Peyer's patch (tissue), 4 donors: ENCODE measurements at regions not wholly inside any gene's neighbourhood (a gene's known extent, or its start where the extent isn't known, plus 50 kb on each side); places are given as distances from the start of the nearest gene placed in this dataset.

Source experiments
- DNase-seq, 3 donors: peaks; one replicate each; pipeline ENCODE4 v3.0.0-alpha.2; 2017 to 2019
- H3K27ac ChIP-seq, 4 donors: fragments of 200-600 bp; sonication (generic); one replicate each; pipeline ENCODE4 v1.5.1; 2016 to 2019
- H3K27me3 ChIP-seq, 2 donors: fragments of 200-600 bp; sonication (generic); one replicate each; pipeline ENCODE4 v1.5.1; 2019
- H3K36me3 ChIP-seq, 3 donors: fragments of 200-600 bp; sonication (generic); one replicate each; pipeline ENCODE4 v1.5.1; 2016 to 2019
- H3K4me1 ChIP-seq, 4 donors: fragments of 200-600 bp; sonication (generic); one replicate each; pipeline ENCODE4 v1.5.1; 2016 to 2019
- H3K4me3 ChIP-seq, 4 donors: fragments of 200-600 bp; sonication (generic); 1 replicate in 3 of 4; 2 replicates in 1 of 4; pipeline ENCODE4 v1.5.1; 2016 to 2019; ENCODE audit warnings: mild to moderate bottlenecking in 1 of 4
- H3K9me3 ChIP-seq, 4 donors: fragments of 200-600 bp; sonication (generic); one replicate each; pipeline ENCODE4 v1.5.1; 2016 to 2019; ENCODE audit warnings: mild to moderate bottlenecking in 1 of 4
- CTCF ChIP-seq, 6 experiments: fragments of 450-650 bp in 4 of 6; fragments of 200-600 bp in 2 of 6; sonication (generic) in 1 of 6; IDR thresholded peaks; one replicate each; pipeline ENCODE4 v1.5.1; 2017 to 2019; ENCODE audit warnings: antibody characterized with exemption in 6 of 6, mild to moderate bottlenecking in 3 of 6, moderate library complexity in 1 of 6
- POLR2A ChIP-seq, 2 donors: fragments of 450-650 bp; IDR thresholded peaks; one replicate each; pipeline ENCODE4 v1.5.1; 2017; ENCODE audit warnings: antibody characterized with exemption in 2 of 2, mild to moderate bottlenecking in 2 of 2, moderate library complexity in 2 of 2

GRCh38 chr15:29624271-29624670, 198.0 kb downstream of the TJP1 start:
- no peak for TF ChIP-seq POLR2A (IDR thresholded peaks at IDR 0.05)
- no peak for TF ChIP-seq CTCF (IDR thresholded peaks at IDR 0.05)
- no peaks in the 10 kb centered on the region for H3K4me1 ChIP-seq

GRCh38 chr15:29623116-29623639, 199.1 kb downstream of the TJP1 start:
- Histone ChIP-seq H3K4me3 (no peak overlapping the region), H3K9me3 (no peaks in the 10 kb centered on the region), H3K27me3 (no peaks in the 10 kb centered on the region), H3K4me1 (no peaks in the 10 kb centered on the region), H3K36me3 (no peaks in the 10 kb centered on the region), H3K27ac (no peak overlapping the region)
- no peak for DNase-seq
- no peak for TF ChIP-seq POLR2A (IDR thresholded peaks at IDR 0.05)
- TF ChIP-seq CTCF (IDR thresholded peaks at IDR 0.05): no peak

More at GRCh38 chr15:29624271-29624670, 198.0 kb downstream of the TJP1 start:
- no peak for DNase-seq
- no peak overlapping the region for H3K4me3 ChIP-seq
- no peaks in the 10 kb centered on the region for H3K9me3 ChIP-seq
- H3K27ac ChIP-seq: no peak overlapping the region
- no peaks in the 10 kb centered on the region for H3K36me3 ChIP-seq
- H3K27me3 ChIP-seq: no peaks in the 10 kb centered on the region

- no peak for DNase-seq
- Histone ChIP-seq H3K9me3 (no peaks in the 10 kb centered on the region), H3K27ac (no peak overlapping the region), H3K4me3 (no peak overlapping the region), H3K27me3 (no peaks in the 10 kb centered on the region), H3K36me3 (no peaks in the 10 kb centered on the region), H3K4me1 (no peaks in the 10 kb centered on the region)
- TF ChIP-seq POLR2A (IDR thresholded peaks at IDR 0.05) (no peak), CTCF (IDR thresholded peaks at IDR 0.05) (no peak)
Measured at GRCh38 chr15:29622637-29623036, 199.6 kb downstream of the TJP1 start.

GRCh38 chr15:29621616-29622015, 200.7 kb downstream of the TJP1 start:
- H3K9me3 ChIP-seq: no peaks in the 10 kb centered on the region
- no peak for DNase-seq
- H3K36me3 ChIP-seq: no peaks in the 10 kb centered on the region
- TF ChIP-seq CTCF (IDR thresholded peaks at IDR 0.05) (no peak), POLR2A (IDR thresholded peaks at IDR 0.05) (no peak)
- H3K27ac ChIP-seq: no peak overlapping the region
- H3K27me3 ChIP-seq: no peaks in the 10 kb centered on the region
- no peaks in the 10 kb centered on the region for H3K4me1 ChIP-seq
- H3K4me3 ChIP-seq: no peak overlapping the region

GRCh38 chr15:29618586-29618985, 203.7 kb downstream of the TJP1 start:
- Histone ChIP-seq H3K9me3 (no peaks in the 10 kb centered on the region), H3K4me3 (no peak overlapping the region), H3K4me1 (no peaks in the 10 kb centered on the region), H3K27me3 (no peaks in the 10 kb centered on the region), H3K36me3 (no peaks in the 10 kb centered on the region), H3K27ac (no peak overlapping the region)
- TF ChIP-seq POLR2A (IDR thresholded peaks at IDR 0.05) (no peak), CTCF (IDR thresholded peaks at IDR 0.05) (no peak)
- DNase-seq: no peak

- Histone ChIP-seq H3K27me3 (no peaks in the 10 kb centered on the region), H3K36me3 (no peaks in the 10 kb centered on the region), H3K4me3 (no peak overlapping the region), H3K9me3 (no peaks in the 10 kb centered on the region), H3K27ac (no peak overlapping the region), H3K4me1 (no peaks in the 10 kb centered on the region)
- no peak for TF ChIP-seq CTCF (IDR thresholded peaks at IDR 0.05)
- DNase-seq: no peak
Measured at GRCh38 chr15:29616512-29616911, 205.8 kb downstream of the TJP1 start.
